T1000 (cell line): ENCODE measurements at regions not wholly inside any gene's neighbourhood (a gene's known extent, or its start where the extent isn't known, plus 50 kb on each side); places are given as distances from the start of the nearest gene placed in this dataset.

Experiments used
- DNase-seq: peaks from one replicate; lab custom pipeline; 2025; ENCODE audit warnings: mixed read lengths; lab: John Stamatoyannopoulos, UW

GRCh38 chr4:145234091-145234706 is 53.8 kb upstream of the OTUD4 start:
- DNase-seq = no peak

DNA sequence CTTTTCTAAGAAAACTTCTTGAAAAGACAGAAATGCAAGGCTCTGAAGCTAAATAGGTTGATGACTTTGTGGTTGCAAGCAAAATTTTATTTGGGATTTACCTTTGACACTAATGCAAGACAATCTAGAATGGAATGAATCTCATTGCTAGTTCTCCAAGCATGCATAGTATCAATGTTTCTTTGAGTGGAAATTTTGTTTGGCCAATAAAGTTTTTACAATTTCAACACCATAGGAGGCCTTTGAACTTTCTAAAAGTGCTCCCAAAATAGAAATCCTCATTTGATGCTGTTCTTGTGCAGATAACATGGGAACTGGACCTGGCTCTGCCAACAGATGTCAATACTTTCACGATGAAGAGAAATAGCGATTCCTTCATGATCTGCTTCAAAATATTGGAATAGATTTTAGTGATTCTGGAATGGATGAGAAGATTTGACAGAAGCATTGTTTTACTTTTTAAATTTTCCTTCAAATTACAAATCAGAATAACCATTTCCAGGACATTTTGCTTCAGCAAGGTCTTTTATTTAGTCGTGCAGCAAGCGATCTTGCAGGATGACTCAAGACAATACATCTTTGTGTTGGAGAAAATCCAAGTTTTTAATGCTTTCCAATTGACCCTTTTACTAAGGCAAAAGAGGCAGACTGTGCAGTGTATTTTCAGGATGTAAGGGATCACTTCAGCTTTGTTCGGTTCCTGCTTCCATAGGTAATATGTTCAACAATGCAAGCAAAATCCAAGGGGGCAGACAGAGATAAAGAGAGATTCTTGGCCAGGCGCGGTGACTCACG is 51.7 kb upstream of the OTUD4 start:
- no peak for DNase-seq

- DNase-seq = no peak
These were observed 50.3 kb upstream of the OTUD4 start for GRCh38 chr4:145230726-145231125.
